22Rv1 (cell line): ENCODE measurements at regions not wholly inside any gene's neighbourhood (a gene's known extent, or its start where the extent isn't known, plus 50 kb on each side); places are given as distances from the start of the nearest gene placed in this dataset.

Experiments used
- ZFX ChIP-seq: fragments of 450-650 bp; IDR thresholded peaks from 2 replicates; pipeline ENCODE4 v1.6.1; 2017; ENCODE audit warnings: antibody characterized with exemption, borderline replicate concordance
- TF ChIP-seq, protein P1 (sequence below): fragments of 450-650 bp; IDR thresholded peaks from 2 replicates; pipeline ENCODE4 v1.5.1; 2017; ENCODE audit warnings: mild to moderate bottlenecking

GRCh38 chr9:94169968-94170367 lies 85.7 kb downstream of the PTPDC1 start:
- TF ChIP-seq, protein P1, sequence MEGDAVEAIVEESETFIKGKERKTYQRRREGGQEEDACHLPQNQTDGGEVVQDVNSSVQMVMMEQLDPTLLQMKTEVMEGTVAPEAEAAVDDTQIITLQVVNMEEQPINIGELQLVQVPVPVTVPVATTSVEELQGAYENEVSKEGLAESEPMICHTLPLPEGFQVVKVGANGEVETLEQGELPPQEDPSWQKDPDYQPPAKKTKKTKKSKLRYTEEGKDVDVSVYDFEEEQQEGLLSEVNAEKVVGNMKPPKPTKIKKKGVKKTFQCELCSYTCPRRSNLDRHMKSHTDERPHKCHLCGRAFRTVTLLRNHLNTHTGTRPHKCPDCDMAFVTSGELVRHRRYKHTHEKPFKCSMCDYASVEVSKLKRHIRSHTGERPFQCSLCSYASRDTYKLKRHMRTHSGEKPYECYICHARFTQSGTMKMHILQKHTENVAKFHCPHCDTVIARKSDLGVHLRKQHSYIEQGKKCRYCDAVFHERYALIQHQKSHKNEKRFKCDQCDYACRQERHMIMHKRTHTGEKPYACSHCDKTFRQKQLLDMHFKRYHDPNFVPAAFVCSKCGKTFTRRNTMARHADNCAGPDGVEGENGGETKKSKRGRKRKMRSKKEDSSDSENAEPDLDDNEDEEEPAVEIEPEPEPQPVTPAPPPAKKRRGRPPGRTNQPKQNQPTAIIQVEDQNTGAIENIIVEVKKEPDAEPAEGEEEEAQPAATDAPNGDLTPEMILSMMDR: no peak
- no peak for TF ChIP-seq ZFX
